A549 (cell line): ENCODE measurements at regions not wholly inside any gene's neighbourhood (a gene's known extent, or its start where the extent isn't known, plus 50 kb on each side); places are given as distances from the start of the nearest gene placed in this dataset.

Experiments
- CHD4 ChIP-seq: fragments of 200-600 bp; sonication (generic); IDR thresholded peaks from 2 replicates; pipeline ENCODE4 v1.6.1; 2016; ENCODE audit warnings: antibody characterized with exemption, mild to moderate bottlenecking, borderline replicate concordance
- ZSCAN20 ChIP-seq: fragments of 250-450 bp; sonication (Bioruptor Pico); IDR thresholded peaks from 2 replicates; pipeline ENCODE4 v1.8.0; 2022; ENCODE audit warnings: mild to moderate bottlenecking, moderate library complexity
- TF ChIP-seq, protein P1 (sequence below): fragments of >200 bp; sonication (Bioruptor Twin); formaldehyde crosslinking; IDR thresholded peaks from 3 replicates; pipeline ENCODE4 v1.5.1; 2016

DNA sequence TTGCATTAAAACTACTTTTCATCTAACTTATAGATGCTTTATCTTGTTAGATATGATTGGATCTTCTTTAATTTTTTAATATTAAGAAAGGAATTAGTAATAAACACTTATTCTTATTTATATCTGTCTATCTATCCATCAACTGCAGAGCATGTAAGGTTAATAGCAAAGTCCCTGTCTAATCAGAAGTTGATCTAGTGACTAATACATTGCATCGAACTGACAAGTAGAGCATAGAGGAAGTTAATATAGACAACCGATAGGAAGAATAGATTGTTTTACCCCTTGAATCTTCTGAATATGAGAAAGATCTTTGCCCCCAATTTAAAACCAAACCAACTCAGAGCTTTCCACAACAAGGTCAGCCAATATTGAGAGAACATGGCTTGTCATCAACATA lies 862.0 kb upstream of the CDH6 start:
- TF ChIP-seq ZSCAN20 (CRISPR knock-in tag) (no peak), CHD4 (no peak)
- TF ChIP-seq, protein P1, sequence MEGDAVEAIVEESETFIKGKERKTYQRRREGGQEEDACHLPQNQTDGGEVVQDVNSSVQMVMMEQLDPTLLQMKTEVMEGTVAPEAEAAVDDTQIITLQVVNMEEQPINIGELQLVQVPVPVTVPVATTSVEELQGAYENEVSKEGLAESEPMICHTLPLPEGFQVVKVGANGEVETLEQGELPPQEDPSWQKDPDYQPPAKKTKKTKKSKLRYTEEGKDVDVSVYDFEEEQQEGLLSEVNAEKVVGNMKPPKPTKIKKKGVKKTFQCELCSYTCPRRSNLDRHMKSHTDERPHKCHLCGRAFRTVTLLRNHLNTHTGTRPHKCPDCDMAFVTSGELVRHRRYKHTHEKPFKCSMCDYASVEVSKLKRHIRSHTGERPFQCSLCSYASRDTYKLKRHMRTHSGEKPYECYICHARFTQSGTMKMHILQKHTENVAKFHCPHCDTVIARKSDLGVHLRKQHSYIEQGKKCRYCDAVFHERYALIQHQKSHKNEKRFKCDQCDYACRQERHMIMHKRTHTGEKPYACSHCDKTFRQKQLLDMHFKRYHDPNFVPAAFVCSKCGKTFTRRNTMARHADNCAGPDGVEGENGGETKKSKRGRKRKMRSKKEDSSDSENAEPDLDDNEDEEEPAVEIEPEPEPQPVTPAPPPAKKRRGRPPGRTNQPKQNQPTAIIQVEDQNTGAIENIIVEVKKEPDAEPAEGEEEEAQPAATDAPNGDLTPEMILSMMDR, result no peak
